GM21576 (cell line): ENCODE measurements at regions not wholly inside any gene's neighbourhood (a gene's known extent, or its start where the extent isn't known, plus 50 kb on each side); places are given as distances from the start of the nearest gene placed in this dataset.
"Not testable (repeated sequence)": the region's sequence is repeated elsewhere in the genome, so short reads cannot be mapped to it uniquely, and the experiment has no call there.

Experiments
- ATAC-seq: cut with Tn5 transposase; IDR thresholded peaks from one replicate; pipeline ENCODE4 v1.9.1; 2021; ENCODE audit warnings: mild to moderate bottlenecking, moderate library complexity; ENCODE audit not compliant: unreplicated experiment

- no peak for ATAC-seq
These were observed 104.3 kb upstream of the TSC22D2 start for GRCh38 chr3:150303768-150304167.

- ATAC-seq: no peak
These were observed 105.9 kb upstream of the TSC22D2 start for GRCh38 chr3:150302246-150302645.

GRCh38 chr3:150300852-150301517 lies 107.1 kb upstream of the TSC22D2 start:
- ATAC-seq: no peak

- no peak for ATAC-seq
These were observed 107.7 kb upstream of the TSC22D2 start for GRCh38 chr3:150300388-150300787.

GRCh38 chr3:150299201-150299600 lies 108.9 kb upstream of the TSC22D2 start:
- ATAC-seq: no peak

- ATAC-seq: no peak
These were observed 111.1 kb upstream of the TSC22D2 start for GRCh38 chr3:150296966-150297365.

- ATAC-seq: no peak
These were observed 111.9 kb upstream of the TSC22D2 start for GRCh38 chr3:150296123-150296735.

- ATAC-seq: no peak
These were observed 114.6 kb upstream of the TSC22D2 start for GRCh38 chr3:150293401-150294001.

GRCh38 chr3:150292891-150293290 lies 115.2 kb upstream of the TSC22D2 start:
- no peak for ATAC-seq

GRCh38 chr3:150291515-150291914 lies 116.6 kb upstream of the TSC22D2 start:
- ATAC-seq: no peak

- peak; percentile 80 for ATAC-seq
These were observed 121.5 kb upstream of the TSC22D2 start for GRCh38 chr3:150286390-150287147.

- no peak for ATAC-seq
These were observed 122.5 kb upstream of the TSC22D2 start for GRCh38 chr3:150285601-150286000.

GRCh38 chr3:150278843-150279381 lies 129.2 kb upstream of the TSC22D2 start:
- no peak for ATAC-seq

GRCh38 chr3:150278195-150278594 lies 129.9 kb upstream of the TSC22D2 start:
- no peak for ATAC-seq

- ATAC-seq: no peak
These were observed 130.7 kb upstream of the TSC22D2 start for GRCh38 chr3:150277444-150277843.

GRCh38 chr3:150275941-150276340 lies 132.2 kb upstream of the TSC22D2 start:
- ATAC-seq: no peak

GRCh38 chr3:150274372-150274771 lies 133.7 kb upstream of the TSC22D2 start:
- no peak for ATAC-seq

GRCh38 chr3:150273396-150273795 lies 134.7 kb upstream of the TSC22D2 start:
- no peak for ATAC-seq

GRCh38 chr3:150271591-150271960 lies 136.5 kb upstream of the TSC22D2 start:
- ATAC-seq: no peak

- no peak for ATAC-seq
These were observed 137.1 kb upstream of the TSC22D2 start for GRCh38 chr3:150270883-150271590.

GRCh38 chr3:150270444-150270843 lies 137.7 kb upstream of the TSC22D2 start:
- not testable (repeated sequence) for ATAC-seq
